Prostate gland (tissue), 2 donors: ENCODE measurements at regions not wholly inside any gene's neighbourhood (a gene's known extent, or its start where the extent isn't known, plus 50 kb on each side); places are given as distances from the start of the nearest gene placed in this dataset.

Experiments
- DNase-seq: peaks from one replicate; pipeline ENCODE4 v3.0.0-alpha.2; 2019; ENCODE audit warnings: low spot score
- H3K27ac ChIP-seq, 2 donors: fragments of 200-600 bp; sonication (generic); 2 replicates each; pipeline ENCODE4 v1.5.1; 2017 to 2019
- H3K27me3 ChIP-seq: fragments of 200-600 bp; sonication (generic); replicated peaks from 2 replicates; pipeline ENCODE4 v1.5.1; 2019; ENCODE audit not compliant: insufficient read depth
- H3K36me3 ChIP-seq, 2 donors: fragments of 200-600 bp; sonication (generic); 1 replicate in 1 of 2; 2 replicates in 1 of 2; pipeline versions ENCODE4 v1.5.1 to v1.8.1; 2017 to 2019
- H3K4me1 ChIP-seq: fragments of 200-600 bp; sonication (generic); replicated peaks from 2 replicates; pipeline ENCODE4 v1.5.1; 2019
- H3K4me3 ChIP-seq, 2 donors: fragments of 200-600 bp; sonication (generic); 2 replicates each; pipeline ENCODE4 v1.5.1; 2017 to 2019
- H3K9me3 ChIP-seq: fragments of 200-600 bp; sonication (generic); 2 replicates; pipeline ENCODE4 v1.5.1; 2017
- CTCF ChIP-seq, 4 experiments: fragments of 200-600 bp in 2 of 4; fragments of 450-650 bp in 2 of 4; sonication (generic) in 2 of 4; IDR thresholded peaks; 1 replicate in 3 of 4; 2 replicates in 1 of 4; pipeline ENCODE4 v1.5.1; 2016 to 2019; ENCODE audit warnings: antibody characterized with exemption in 4 of 4, mild to moderate bottlenecking in 2 of 4, moderate library complexity in 2 of 4
- POLR2A ChIP-seq: fragments of 450-650 bp; IDR thresholded peaks from one replicate; pipeline ENCODE4 v1.6.1; 2016; ENCODE audit warnings: antibody characterized with exemption, mild to moderate bottlenecking
- POLR2AphosphoS5 ChIP-seq: sonication (generic); formaldehyde crosslinking; IDR thresholded peaks from one replicate; pipeline ENCODE4 v1.6.1; 2017; ENCODE audit warnings: antibody characterized with exemption
- WGBS: methylation state at CpG from one replicate; pipeline ENCODE4 v1.1.5; 2018; 5-methylcytosine and 5-hydroxymethylcytosine counted together
- intact Hi-C: fragments of 100-400 bp; cut with DNase I; formaldehyde crosslinking; loops from one replicate; pipeline ENCODE4 v1.14.2; 2022

GRCh38 chr11:87871056-87871455 is 304.2 kb downstream of the RAB38 start:
- Histone ChIP-seq H3K27ac (no peak overlapping the region), H3K27me3 (no peaks in the 10 kb centered on the region), H3K4me3 (no peak overlapping the region), H3K4me1 (no peaks in the 10 kb centered on the region), H3K36me3 (no peaks in the 10 kb centered on the region), H3K9me3 (no peaks in the 10 kb centered on the region)
- no peak for DNase-seq
- TF ChIP-seq POLR2A (no peak), POLR2AphosphoS5 (no peak), CTCF (IDR thresholded peaks at IDR 0.05) (no peak)
- intact Hi-C loops = no loop called here
- whole genome bisulfite sequencing = 56% methylated on average over 2 of the region's 2 CpGs

DNA sequence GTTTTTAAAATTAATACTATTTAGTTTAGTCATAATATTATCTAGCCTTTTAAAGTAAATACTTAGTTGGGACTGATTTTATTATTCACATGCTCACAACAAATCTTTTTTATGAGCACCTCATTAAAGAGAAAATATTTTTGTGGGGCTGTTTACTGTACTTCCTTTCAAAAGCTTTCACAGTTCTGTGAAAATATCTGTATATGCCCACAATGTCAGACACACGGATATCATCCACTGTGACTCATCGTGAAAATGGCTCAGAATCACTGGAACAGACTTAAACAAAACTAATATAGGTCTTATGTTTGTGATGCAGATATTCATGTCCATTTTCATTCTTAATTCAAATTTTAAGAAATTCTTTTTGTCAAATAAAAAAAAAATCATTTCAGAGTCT is 305.2 kb downstream of the RAB38 start:
- Histone ChIP-seq H3K36me3 (no peaks in the 10 kb centered on the region), H3K27me3 (no peaks in the 10 kb centered on the region), H3K9me3 (no peaks in the 10 kb centered on the region), H3K4me1 (no peaks in the 10 kb centered on the region), H3K27ac (no peak overlapping the region), H3K4me3 (no peak overlapping the region)
- no peak for DNase-seq
- TF ChIP-seq POLR2AphosphoS5 = no peak
- no peak for TF ChIP-seq POLR2A
- TF ChIP-seq CTCF (IDR thresholded peaks at IDR 0.05) = no peak
- WGBS = 33% methylated on average over 2 of the region's 2 CpGs
- intact Hi-C loops = no loop called here

- 85% methylated on average over 1 of the region's 1 CpG for WGBS
These were observed 308.3 kb downstream of the RAB38 start for GRCh38 chr11:87866951-87867350.

DNA sequence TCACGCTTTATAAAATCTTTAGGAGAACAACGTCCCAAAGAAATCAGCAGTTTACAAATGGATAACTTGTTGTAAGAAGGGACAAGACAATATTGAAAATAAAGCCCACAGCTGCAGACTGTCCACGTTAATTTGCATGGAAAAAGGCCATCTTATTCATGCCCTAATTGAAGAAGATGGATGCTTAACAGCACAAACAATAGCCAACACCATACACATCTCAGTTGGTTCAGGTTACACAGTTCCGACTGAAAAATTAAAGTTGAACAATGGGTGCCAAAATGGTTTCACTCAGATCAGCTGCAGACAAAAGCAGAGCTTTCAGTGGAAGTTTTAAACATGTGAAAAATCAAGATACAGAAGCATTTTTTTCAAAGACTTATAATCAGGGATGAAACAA is 314.2 kb downstream of the RAB38 start:
- WGBS = 60% methylated on average over 4 of the region's 4 CpGs
- TF ChIP-seq CTCF (IDR thresholded peaks at IDR 0.05) = no peak
- no peak for TF ChIP-seq POLR2AphosphoS5
- TF ChIP-seq POLR2A = no peak
- DNase-seq = no peak
- intact Hi-C loops = no loop called here
- Histone ChIP-seq H3K27ac (no peak overlapping the region), H3K4me3 (no peak overlapping the region), H3K36me3 (no peaks in the 10 kb centered on the region), H3K27me3 (no peaks in the 10 kb centered on the region), H3K4me1 (no peaks in the 10 kb centered on the region), H3K9me3 (no peaks in the 10 kb centered on the region)

More at GRCh38 chr11:87866951-87867350, 308.3 kb downstream of the RAB38 start:
- DNase-seq = no peak
- Histone ChIP-seq H3K36me3 (no peaks in the 10 kb centered on the region), H3K4me3 (no peak overlapping the region), H3K9me3 (no peaks in the 10 kb centered on the region), H3K27ac (no peak overlapping the region), H3K4me1 (no peaks in the 10 kb centered on the region), H3K27me3 (no peaks in the 10 kb centered on the region)
- intact Hi-C loops = no loop called here
- no peak for TF ChIP-seq POLR2A
- no peak for TF ChIP-seq CTCF (IDR thresholded peaks at IDR 0.05)
- no peak for TF ChIP-seq POLR2AphosphoS5

DNA sequence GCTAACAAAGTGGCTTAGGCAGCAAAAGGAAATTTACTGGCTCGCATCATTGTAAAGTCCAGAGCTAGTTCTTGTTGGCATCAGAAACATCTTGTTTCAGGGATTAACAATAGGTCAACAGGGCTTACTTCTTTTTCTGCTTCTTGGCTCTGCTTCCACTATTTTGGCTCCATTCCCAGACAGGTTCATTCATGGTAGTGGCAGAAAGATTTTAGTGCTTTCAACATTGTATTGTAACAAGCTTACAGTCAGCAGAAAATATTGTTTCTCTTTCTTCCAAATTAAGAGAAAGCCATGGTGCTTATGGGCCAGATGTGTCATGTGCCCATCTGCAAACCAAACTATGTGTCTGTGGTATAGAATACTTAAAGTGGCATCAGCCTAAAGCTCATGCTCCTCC is 315.6 kb downstream of the RAB38 start:
- no peak for TF ChIP-seq CTCF (IDR thresholded peaks at IDR 0.05)
- TF ChIP-seq POLR2A = no peak
- TF ChIP-seq POLR2AphosphoS5 = peak; percentile 17
- intact Hi-C loops = no loop called here
- no peaks in the 10 kb centered on the region for H3K9me3 ChIP-seq
- no peaks in the 10 kb centered on the region for H3K4me1 ChIP-seq
- no peaks in the 10 kb centered on the region for H3K27me3 ChIP-seq
- DNase-seq = no peak
- WGBS = 21% methylated on average over 1 of the region's 1 CpG
- no peak overlapping the region for H3K27ac ChIP-seq
- H3K36me3 ChIP-seq = no peaks in the 10 kb centered on the region
- H3K4me3 ChIP-seq = no peak overlapping the region
